Motor neuron (in vitro differentiated cells): ENCODE measurements at regions not wholly inside any gene's neighbourhood (a gene's known extent, or its start where the extent isn't known, plus 50 kb on each side); places are given as distances from the start of the nearest gene placed in this dataset.

ENCODE experiments used
- ATAC-seq, 8 experiments: fragments of 200-7000 bp; cut with Tn5 transposase; replicated peaks in 6 of 8; 2 replicates each; pipeline ENCODE4 v1.8.0; 2021; ENCODE audit warnings: mild to moderate bottlenecking in 8 of 8, moderate library complexity in 8 of 8
- H3K27ac ChIP-seq, 2 donors: fragments of 250-450 bp; sonication (Bioruptor Pico); 2 replicates each; pipeline ENCODE4 v1.9.0; 2021; ENCODE audit warnings: antibody characterized with exemption in 2 of 2, mild to moderate bottlenecking in 2 of 2, moderate library complexity in 1 of 2
- H3K4me1 ChIP-seq, 2 donors: fragments of 250-450 bp; sonication (Bioruptor Pico); replicated peaks in 1 of 2; 2 replicates each; pipeline ENCODE4 v1.6.1; 2021; ENCODE audit warnings: antibody characterized with exemption in 2 of 2, mild to moderate bottlenecking in 2 of 2, moderate library complexity in 1 of 2
- H3K4me3 ChIP-seq, 5 donors: fragments of 250-450 bp; sonication (Bioruptor Pico); 2 replicates each; pipeline ENCODE4 v1.9.0; 2021; ENCODE audit warnings: antibody characterized with exemption in 5 of 5, mild to moderate bottlenecking in 5 of 5, moderate library complexity in 4 of 5
- WGBS, 10 experiments: fragments of 450-650 bp; shearing (Covaris generic); methylation state at CpG; one replicate each; pipeline ENCODE4 v1.0.0; 2022; 5-methylcytosine and 5-hydroxymethylcytosine counted together
- in situ Hi-C, 9 experiments: fragments of 400-800 bp; cut with MboI; loops; one replicate each; pipeline ENCODE4 v1.15.0; 2021; ENCODE audit warnings: low sequenced_read_pairs in 9 of 9, low pct_unique_long_range_greater_than_20kb in 2 of 9; ENCODE audit not compliant: unreplicated experiment in 9 of 9

- Histone ChIP-seq H3K4me1 (no peaks in the 10 kb centered on the region), H3K27ac (no peak overlapping the region), H3K4me3 (no peak overlapping the region)
- WGBS, 10 experiments = 24 to 83% (median 65%) methylated on average over 1 to 5 of the region's 9 CpGs; no CpG with 5 or more reads in 4 of the 10 experiments
- no peak for ATAC-seq
- in situ Hi-C loops = loop anchor here in 3 of 9 experiments (25.0 kb wide), 1 partner anchor 346 kb away; the partner anchor contains the start of gene OR52M1 (in 3 of the 3)
These were observed 96.5 kb downstream of the RRM1 start for GRCh38 chr11:4191031-4191571.

GRCh38 chr11:4190519-4190918 lies 95.9 kb downstream of the RRM1 start:
- in situ Hi-C loops = loop anchor here in 3 of 9 experiments (25.0 kb wide), 1 partner anchor 347 kb away; the partner anchor contains the start of gene OR52M1 (in 3 of the 3)
- H3K4me3 ChIP-seq = no peak overlapping the region
- WGBS, 10 experiments = 61 to 100% (median 100%) methylated on average over 1 to 4 of the region's 8 CpGs; no CpG with 5 or more reads in 6 of the 10 experiments
- no peak overlapping the region for H3K27ac ChIP-seq
- no peak for ATAC-seq
- H3K4me1 ChIP-seq = no peaks in the 10 kb centered on the region

DNA sequence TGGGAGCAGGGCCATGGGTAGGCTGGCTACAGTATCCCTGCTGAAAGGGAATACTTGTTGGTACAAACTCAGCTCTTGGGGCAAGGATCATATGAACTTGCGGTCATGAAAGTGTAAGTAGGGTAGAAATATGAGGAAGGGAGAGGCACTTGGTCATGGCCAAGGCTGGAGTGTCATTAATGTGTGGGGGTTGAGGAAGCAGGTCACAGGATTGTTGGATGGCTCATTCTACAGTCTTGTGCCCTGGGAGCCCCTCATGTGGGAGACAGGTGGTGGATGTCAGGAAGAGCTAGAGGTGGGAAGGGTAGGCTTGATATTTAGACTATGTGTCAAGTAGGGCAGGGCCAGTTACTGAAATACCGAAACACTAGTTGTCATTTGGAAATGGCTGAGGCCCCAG lies 95.5 kb downstream of the RRM1 start:
- WGBS, 10 experiments = 0 to 100% (median 25%) methylated on average over 1 to 2 of the region's 2 CpGs; no CpG with 5 or more reads in 6 of the 10 experiments
- no peak for ATAC-seq
- in situ Hi-C loops = loop anchor here in 3 of 9 experiments (25.0 kb wide), 1 partner anchor 347 kb away; the partner anchor contains the start of gene OR52M1 (in 3 of the 3)

More for the DNA sequence above, 95.5 kb downstream of the RRM1 start:
- Histone ChIP-seq H3K4me3 (no peak overlapping the region), H3K4me1 (no peaks in the 10 kb centered on the region), H3K27ac (no peak overlapping the region)
